IPS-20b (cell line): ENCODE measurements at regions not wholly inside any gene's neighbourhood (a gene's known extent, or its start where the extent isn't known, plus 50 kb on each side); places are given as distances from the start of the nearest gene placed in this dataset.
A peak's percentile ranks its signal among the peaks of the same experiment; 100 is the strongest.

Experiments used
- H3K27ac ChIP-seq: one replicate; pipeline ENCODE4 v1.5.1; 2013; ENCODE audit warnings: low read length
- H3K27me3 ChIP-seq: 2 replicates; pipeline ENCODE4 v1.6.1; 2013; ENCODE audit warnings: mild to moderate bottlenecking, low read length, inconsistent platforms; ENCODE audit not compliant: insufficient read depth
- H3K36me3 ChIP-seq: 2 replicates; pipeline ENCODE4 v1.6.1; 2013; ENCODE audit warnings: low read depth, mild to moderate bottlenecking, inconsistent platforms, low read length, moderate library complexity; ENCODE audit not compliant: insufficient read depth
- H3K4me1 ChIP-seq: 2 replicates; pipeline ENCODE4 v1.6.1; 2013; ENCODE audit warnings: mild to moderate bottlenecking, control low read depth, inconsistent platforms, low read length, moderate library complexity; ENCODE audit not compliant: insufficient read depth
- H3K4me3 ChIP-seq: 2 replicates; pipeline ENCODE4 v1.5.1; 2013; ENCODE audit warnings: mild to moderate bottlenecking, low read length, inconsistent platforms
- H3K9ac ChIP-seq: 2 replicates; pipeline ENCODE4 v1.6.1; 2013; ENCODE audit warnings: low read depth, mild to moderate bottlenecking, inconsistent platforms, low read length, moderate library complexity
- H3K9me3 ChIP-seq: 2 replicates; pipeline ENCODE4 v1.6.1; 2013; ENCODE audit warnings: mild to moderate bottlenecking, low read depth, low read length, inconsistent platforms; ENCODE audit not compliant: insufficient read depth

- Histone ChIP-seq H3K9me3 (no peaks in the 10 kb centered on the region), H3K27me3 (no peaks in the 10 kb centered on the region), H3K4me1 (peaks cover 9% of the 10 kb centered on the region; the same call in 1 of the 2 replicates), H3K9ac (peak overlapping the region; percentile 28; the same call in 1 of the 2 replicates), H3K4me3 (no peak overlapping the region), H3K27ac (peak overlapping the region; percentile 3), H3K36me3 (peaks cover 5% of the 10 kb centered on the region; the same call in 1 of the 2 replicates)
These were observed 56.3 kb upstream of the GRK3 start for GRCh38 chr22:25508161-25508560.

- Histone ChIP-seq H3K27ac (no peak overlapping the region), H3K4me3 (no peak overlapping the region), H3K36me3 (peaks cover 5% of the 10 kb centered on the region; the same call in 1 of the 2 replicates), H3K27me3 (no peaks in the 10 kb centered on the region), H3K9me3 (no peaks in the 10 kb centered on the region), H3K9ac (no peak overlapping the region), H3K4me1 (peaks cover 9% of the 10 kb centered on the region; the same call in 1 of the 2 replicates)
These were observed 55.6 kb upstream of the GRK3 start for GRCh38 chr22:25508761-25509321.

GRCh38 chr22:25509374-25509791 lies 55.1 kb upstream of the GRK3 start:
- no peaks in the 10 kb centered on the region for H3K27me3 ChIP-seq
- peaks cover 12% of the 10 kb centered on the region; the same call in 1 of the 2 replicates for H3K4me1 ChIP-seq
- no peak overlapping the region for H3K4me3 ChIP-seq
- H3K9me3 ChIP-seq, result no peaks in the 10 kb centered on the region
- H3K9ac ChIP-seq, result no peak overlapping the region
- H3K36me3 ChIP-seq, result peaks cover 5% of the 10 kb centered on the region; the same call in 1 of the 2 replicates
- no peak overlapping the region for H3K27ac ChIP-seq

DNA sequence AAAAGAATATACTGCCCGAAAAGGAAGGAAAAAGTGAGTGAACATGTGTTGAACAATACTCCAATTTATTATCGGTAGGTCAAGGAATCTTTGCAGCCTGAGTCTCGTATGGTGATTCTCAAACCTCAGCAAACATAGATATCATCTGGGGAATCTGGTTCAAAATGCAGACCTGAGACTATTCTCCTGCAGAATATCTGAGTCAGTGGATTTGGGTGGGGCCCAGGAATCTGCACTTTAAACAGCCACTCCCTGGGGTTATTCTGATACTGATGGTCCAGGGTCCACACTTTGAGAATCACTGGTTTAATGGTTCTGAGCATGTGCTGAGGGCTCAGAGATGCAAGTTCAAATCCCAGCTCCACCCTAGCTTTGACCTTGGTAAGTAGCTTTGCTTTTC lies 53.6 kb upstream of the GRK3 start:
- no peak overlapping the region for H3K27ac ChIP-seq
- H3K9ac ChIP-seq, result no peak overlapping the region
- peaks cover 5% of the 10 kb centered on the region; the same call in 1 of the 2 replicates for H3K36me3 ChIP-seq
- no peaks in the 10 kb centered on the region for H3K9me3 ChIP-seq
- H3K27me3 ChIP-seq, result no peaks in the 10 kb centered on the region
- peaks cover 17% of the 10 kb centered on the region; the same call in 1 of the 2 replicates for H3K4me1 ChIP-seq
- H3K4me3 ChIP-seq, result no peak overlapping the region

DNA sequence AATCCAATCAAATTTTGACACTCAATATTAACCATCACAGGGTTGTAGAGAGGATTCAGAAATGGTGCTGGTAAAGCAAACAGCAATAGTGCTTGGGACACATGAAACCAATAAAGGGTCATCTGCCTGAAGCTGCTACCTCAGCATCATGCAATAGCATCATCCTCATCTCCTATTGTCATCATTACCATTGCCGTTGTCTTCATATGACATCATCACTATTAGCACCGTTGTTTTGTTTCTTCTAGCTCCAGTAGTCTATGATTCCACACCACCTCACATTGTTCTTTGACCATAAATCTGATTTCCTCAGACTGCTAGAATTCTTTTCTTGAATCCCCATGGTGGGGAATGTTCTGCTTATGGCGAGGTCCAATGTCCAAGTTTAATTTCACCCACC lies 52.8 kb upstream of the GRK3 start:
- H3K36me3 ChIP-seq, result peaks cover 5% of the 10 kb centered on the region; the same call in 1 of the 2 replicates
- no peak overlapping the region for H3K4me3 ChIP-seq

DNA sequence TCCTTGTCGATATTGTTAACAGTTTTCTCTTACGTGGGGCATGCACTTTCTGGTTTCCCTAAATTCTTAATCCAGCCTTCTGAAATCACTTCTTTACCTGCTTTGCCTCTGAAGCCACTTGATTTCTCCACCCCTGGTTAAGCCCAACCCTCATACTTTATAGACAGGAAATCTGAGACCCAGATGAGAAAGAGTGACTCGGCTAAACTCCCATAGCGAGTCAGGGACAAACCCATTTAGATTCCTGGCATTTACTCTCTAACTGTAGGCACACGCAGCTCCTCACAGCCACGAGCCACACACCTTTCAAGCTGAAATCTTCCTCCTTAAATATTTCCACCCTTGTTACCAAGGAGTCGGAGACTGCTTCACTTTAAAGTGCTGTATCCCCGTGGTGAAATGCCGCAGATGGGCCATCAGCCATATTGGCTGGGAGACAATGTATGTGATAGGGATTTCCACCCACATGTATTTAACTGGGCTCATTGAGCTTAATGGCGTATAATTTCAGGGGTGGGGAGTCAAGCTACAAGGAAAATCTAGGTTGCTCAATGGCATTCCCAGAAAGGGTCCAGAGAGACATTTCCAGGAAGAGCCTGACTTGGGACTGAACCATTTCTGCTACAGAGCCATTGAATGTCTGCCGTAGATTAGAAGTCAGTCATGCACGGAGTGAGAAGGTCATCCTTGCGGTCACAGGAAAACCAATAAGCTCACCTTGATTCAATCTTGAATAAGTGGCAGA lies 49.9 kb upstream of the GRK3 start:
- peaks cover 5% of the 10 kb centered on the region; the same call in 1 of the 2 replicates for H3K36me3 ChIP-seq

More for the DNA sequence above, 52.8 kb upstream of the GRK3 start:
- H3K27me3 ChIP-seq, result no peaks in the 10 kb centered on the region
- no peaks in the 10 kb centered on the region for H3K9me3 ChIP-seq
- H3K4me1 ChIP-seq, result peaks cover 17% of the 10 kb centered on the region; the same call in 1 of the 2 replicates
- H3K9ac ChIP-seq, result no peak overlapping the region
- H3K27ac ChIP-seq, result no peak overlapping the region

More for the DNA sequence above, 49.9 kb upstream of the GRK3 start:
- no peaks in the 10 kb centered on the region for H3K9me3 ChIP-seq
- H3K9ac ChIP-seq, result peak overlapping the region; percentile 24; the same call in 1 of the 2 replicates
- no peaks in the 10 kb centered on the region for H3K27me3 ChIP-seq
- H3K4me3 ChIP-seq, result no peak overlapping the region
- no peak overlapping the region for H3K27ac ChIP-seq
- H3K4me1 ChIP-seq, result peaks cover 8% of the 10 kb centered on the region; the same call in 1 of the 2 replicates
